Colonic mucosa (tissue), 4 donors: ENCODE measurements at regions not wholly inside any gene's neighbourhood (a gene's known extent, or its start where the extent isn't known, plus 50 kb on each side); places are given as distances from the start of the nearest gene placed in this dataset.

Experiments
- DNase-seq: peaks from one replicate; pipeline ENCODE4 v3.0.0-alpha.2; 2020
- H3K27ac ChIP-seq: fragments of 200-600 bp; one replicate; pipeline ENCODE4 v1.8.0; 2021
- H3K27me3 ChIP-seq: fragments of 200-600 bp; one replicate; pipeline ENCODE4 v1.8.0; 2021
- H3K36me3 ChIP-seq: fragments of 200-600 bp; one replicate; pipeline ENCODE4 v1.8.0; 2021
- H3K4me1 ChIP-seq: fragments of 200-600 bp; one replicate; pipeline ENCODE4 v1.8.0; 2021; ENCODE audit warnings: mild to moderate bottlenecking
- H3K4me3 ChIP-seq: fragments of 200-600 bp; one replicate; pipeline ENCODE4 v1.8.0; 2021
- H3K9ac ChIP-seq, 2 donors: one replicate each; pipeline ENCODE4 v1.7.0; 2013; ENCODE audit warnings: control low read depth in 2 of 2, low read depth in 2 of 2, low read length in 2 of 2
- H3K9me3 ChIP-seq: fragments of 200-600 bp; one replicate; pipeline ENCODE4 v1.8.0; 2021
- CTCF ChIP-seq: fragments of 200-600 bp; IDR thresholded peaks from one replicate; pipeline ENCODE4 v1.8.0; 2022; ENCODE audit warnings: antibody characterized with exemption, mild to moderate bottlenecking
- intact Hi-C: fragments of 100-400 bp; cut with DNase I; formaldehyde crosslinking; loops from one replicate; pipeline ENCODE4 v1.14.1; 2022
- donor health status: healthy.
- donor health status: DM: no; HTN: no; CAD: no.
- donor health status: DM: no; HTN: no; CAD: no.

DNA sequence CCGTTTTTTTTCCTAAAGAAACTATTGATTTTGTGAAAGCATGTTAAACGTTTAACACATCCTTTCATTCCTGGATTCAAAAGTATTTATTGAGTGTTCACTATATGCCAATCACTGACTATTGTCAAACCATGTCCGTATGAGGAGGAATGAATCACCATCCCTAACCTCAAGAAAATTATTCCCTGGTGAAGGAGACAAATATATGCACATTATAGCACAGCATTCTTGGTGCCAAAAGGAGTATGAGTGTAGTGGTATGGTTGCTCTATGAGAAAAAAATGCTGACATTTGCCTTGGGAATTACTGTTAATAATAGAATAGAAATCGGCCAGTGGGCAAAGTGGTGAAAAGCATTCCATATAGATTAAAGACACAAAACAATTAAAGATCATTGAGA is 1390.1 kb downstream of the MRPL39 start:
- no peak for TF ChIP-seq CTCF
- Histone ChIP-seq H3K36me3 (no peaks in the 10 kb centered on the region), H3K9me3 (no peaks in the 10 kb centered on the region), H3K4me3 (no peak overlapping the region), H3K27me3 (no peaks in the 10 kb centered on the region), H3K9ac (no peak overlapping the region), H3K4me1 (no peaks in the 10 kb centered on the region), H3K27ac (no peak overlapping the region)
- intact Hi-C loops: no loop called here
- no peak for DNase-seq

GRCh38 chr21:24210130-24210529 is 1397.2 kb downstream of the MRPL39 start:
- Histone ChIP-seq H3K9ac (no peak overlapping the region), H3K4me1 (no peaks in the 10 kb centered on the region), H3K36me3 (no peaks in the 10 kb centered on the region), H3K9me3 (no peaks in the 10 kb centered on the region), H3K27ac (no peak overlapping the region), H3K27me3 (no peaks in the 10 kb centered on the region), H3K4me3 (no peak overlapping the region)
- intact Hi-C loops: no loop called here
- DNase-seq: no peak
- no peak for TF ChIP-seq CTCF

DNA sequence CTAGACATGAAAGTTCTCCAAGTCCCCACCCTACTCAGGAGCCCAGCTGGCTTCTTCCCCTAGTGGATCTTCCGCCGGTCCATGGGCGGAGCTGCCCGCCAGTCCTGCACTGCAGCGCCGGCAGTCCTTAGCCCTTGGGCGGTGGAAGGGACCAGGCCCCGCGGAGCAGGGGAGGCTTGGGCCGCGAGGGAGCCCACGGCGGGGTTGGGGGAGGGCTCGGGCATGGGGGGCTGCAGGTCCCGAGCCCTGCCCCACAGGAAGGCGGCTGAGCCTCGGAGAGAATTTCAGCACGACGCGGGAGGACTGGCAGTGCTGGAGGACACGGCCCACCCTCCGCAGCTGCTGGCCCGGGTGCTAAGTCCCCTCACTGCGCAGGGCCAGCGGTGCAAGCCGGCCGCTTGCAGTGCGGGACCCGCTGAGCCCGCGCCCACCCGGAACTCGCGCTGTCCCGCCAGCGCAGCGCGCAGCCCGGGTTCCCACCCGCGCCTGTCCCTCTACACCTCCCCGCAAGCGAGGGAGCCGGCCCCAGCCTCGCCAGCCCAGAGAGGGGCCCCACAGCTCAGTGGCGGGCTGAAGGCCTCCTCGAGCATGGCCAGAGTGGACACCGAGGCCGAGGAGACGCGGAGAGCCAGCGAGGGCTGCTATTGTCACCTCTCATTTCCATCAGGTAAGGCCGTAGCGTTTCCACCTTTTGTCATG is 1398.6 kb downstream of the MRPL39 start:
- intact Hi-C loops: no loop called here
- DNase-seq: no peak
- no peak overlapping the region for H3K27ac ChIP-seq
- no peaks in the 10 kb centered on the region for H3K9me3 ChIP-seq
- H3K4me3 ChIP-seq: no peak overlapping the region
- H3K36me3 ChIP-seq: no peaks in the 10 kb centered on the region
- no peaks in the 10 kb centered on the region for H3K27me3 ChIP-seq
- no peak for TF ChIP-seq CTCF
- H3K4me1 ChIP-seq: no peaks in the 10 kb centered on the region
- no peak overlapping the region for H3K9ac ChIP-seq

- Histone ChIP-seq H3K4me3 (no peak overlapping the region), H3K9me3 (no peaks in the 10 kb centered on the region), H3K4me1 (no peaks in the 10 kb centered on the region), H3K27me3 (no peaks in the 10 kb centered on the region), H3K36me3 (no peaks in the 10 kb centered on the region), H3K9ac (no peak overlapping the region), H3K27ac (no peak overlapping the region)
- DNase-seq: no peak
- intact Hi-C loops: no loop called here
- TF ChIP-seq CTCF: no peak
These were observed 1402.0 kb downstream of the MRPL39 start for GRCh38 chr21:24205319-24205718.

- H3K9ac ChIP-seq: no peak overlapping the region
- DNase-seq: no peak
- no peak overlapping the region for H3K27ac ChIP-seq
- H3K36me3 ChIP-seq: no peaks in the 10 kb centered on the region
- intact Hi-C loops: no loop called here
- no peaks in the 10 kb centered on the region for H3K9me3 ChIP-seq
- TF ChIP-seq CTCF: no peak
- H3K4me1 ChIP-seq: no peaks in the 10 kb centered on the region
- no peaks in the 10 kb centered on the region for H3K27me3 ChIP-seq
- H3K4me3 ChIP-seq: no peak overlapping the region
These were observed 1402.6 kb downstream of the MRPL39 start for GRCh38 chr21:24204641-24205040.
